ENCODE measurements at regions not wholly inside any gene's neighbourhood (a gene's known extent, or its start where the extent isn't known, plus 50 kb on each side); places are given as distances from the start of the nearest gene placed in this dataset.
"Not testable (repeated sequence)": the region's sequence is repeated elsewhere in the genome, so short reads cannot be mapped to it uniquely, and the experiment has no call there.

GRCh38 chr10:77726301-77726700, 88.7 kb upstream of the KCNMA1 start:
- DNase-seq (ENCODE audit: low spot score): no peak
- TF ChIP-seq CTCF (IDR thresholded peaks at IDR 0.05; ENCODE audit: extremely low read depth, insufficient read depth, missing control alignments): no peak
- in situ Hi-C loops (cut with MboI; ENCODE audit: low pct_unique_long_range_greater_than_20kb, low sequenced_read_pairs, unreplicated experiment): no loop called here

GRCh38 chr10:77724820-77725219, 87.2 kb upstream of the KCNMA1 start:
- no peak for DNase-seq (ENCODE audit: low spot score)
- no peak for TF ChIP-seq CTCF (IDR thresholded peaks at IDR 0.05; ENCODE audit: extremely low read depth, insufficient read depth, missing control alignments)
- in situ Hi-C loops (cut with MboI; ENCODE audit: low pct_unique_long_range_greater_than_20kb, low sequenced_read_pairs, unreplicated experiment): no loop called here

GRCh38 chr10:77723376-77723775, 85.8 kb upstream of the KCNMA1 start:
- no peak for TF ChIP-seq CTCF (IDR thresholded peaks at IDR 0.05; ENCODE audit: extremely low read depth, insufficient read depth, missing control alignments)
- DNase-seq (ENCODE audit: low spot score): no peak
- in situ Hi-C loops (cut with MboI; ENCODE audit: low pct_unique_long_range_greater_than_20kb, low sequenced_read_pairs, unreplicated experiment): no loop called here

GRCh38 chr10:77722956-77723355, 85.3 kb upstream of the KCNMA1 start:
- in situ Hi-C loops (cut with MboI; ENCODE audit: low pct_unique_long_range_greater_than_20kb, low sequenced_read_pairs, unreplicated experiment); DNase-seq (ENCODE audit: low spot score): not testable (repeated sequence)

GRCh38 chr10:77721815-77722214, 84.2 kb upstream of the KCNMA1 start:
- DNase-seq (ENCODE audit: low spot score): no peak
- in situ Hi-C loops (cut with MboI; ENCODE audit: low pct_unique_long_range_greater_than_20kb, low sequenced_read_pairs, unreplicated experiment): no loop called here
- no peak for TF ChIP-seq CTCF (IDR thresholded peaks at IDR 0.05; ENCODE audit: extremely low read depth, insufficient read depth, missing control alignments)

GRCh38 chr10:77718957-77719356, 81.3 kb upstream of the KCNMA1 start:
- TF ChIP-seq CTCF (IDR thresholded peaks at IDR 0.05; ENCODE audit: extremely low read depth, insufficient read depth, missing control alignments): no peak
- DNase-seq (ENCODE audit: low spot score): no peak
- in situ Hi-C loops (cut with MboI; ENCODE audit: low pct_unique_long_range_greater_than_20kb, low sequenced_read_pairs, unreplicated experiment): no loop called here

GRCh38 chr10:77718312-77718711, 80.7 kb upstream of the KCNMA1 start:
- in situ Hi-C loops (cut with MboI; ENCODE audit: low pct_unique_long_range_greater_than_20kb, low sequenced_read_pairs, unreplicated experiment): not testable (repeated sequence)

GRCh38 chr10:77717336-77717735, 79.7 kb upstream of the KCNMA1 start:
- no peak for TF ChIP-seq CTCF (IDR thresholded peaks at IDR 0.05; ENCODE audit: extremely low read depth, insufficient read depth, missing control alignments)
- in situ Hi-C loops (cut with MboI; ENCODE audit: low pct_unique_long_range_greater_than_20kb, low sequenced_read_pairs, unreplicated experiment): no loop called here
- DNase-seq (ENCODE audit: low spot score): no peak

More at GRCh38 chr10:77718312-77718711, 80.7 kb upstream of the KCNMA1 start:
- DNase-seq (ENCODE audit: low spot score): not testable (repeated sequence)
